GM21737 (cell line): ENCODE measurements at regions not wholly inside any gene's neighbourhood (a gene's known extent, or its start where the extent isn't known, plus 50 kb on each side); places are given as distances from the start of the nearest gene placed in this dataset.
"Not testable (repeated sequence)": the region's sequence is repeated elsewhere in the genome, so short reads cannot be mapped to it uniquely, and the experiment has no call there.

Experiments
- ATAC-seq: cut with Tn5 transposase; IDR thresholded peaks from one replicate; pipeline ENCODE4 v1.9.1; 2021; ENCODE audit warnings: mild to moderate bottlenecking, moderate library complexity; ENCODE audit not compliant: unreplicated experiment

DNA sequence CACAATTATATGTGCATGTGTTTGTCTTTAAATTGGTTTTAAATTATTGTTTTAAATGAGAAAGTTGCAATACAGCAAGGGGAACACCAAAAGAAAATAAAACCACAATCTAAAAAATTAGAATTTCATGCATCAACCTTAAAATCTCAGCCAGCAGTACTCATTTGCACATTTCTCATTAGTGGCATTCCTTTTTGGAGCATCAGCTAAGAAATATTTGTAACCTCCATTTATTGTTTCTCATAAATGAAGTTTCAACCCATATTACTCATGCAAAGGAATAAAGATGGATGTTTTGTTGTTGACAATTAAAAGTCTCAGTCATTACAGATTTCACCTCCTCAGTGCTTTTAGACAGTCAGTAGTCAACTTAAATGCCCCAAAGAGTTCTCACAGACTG, 160.1 kb downstream of the TBX15 start:
- ATAC-seq, result no peak

GRCh38 chr1:118827636-118828035, 160.5 kb downstream of the TBX15 start:
- no peak for ATAC-seq

DNA sequence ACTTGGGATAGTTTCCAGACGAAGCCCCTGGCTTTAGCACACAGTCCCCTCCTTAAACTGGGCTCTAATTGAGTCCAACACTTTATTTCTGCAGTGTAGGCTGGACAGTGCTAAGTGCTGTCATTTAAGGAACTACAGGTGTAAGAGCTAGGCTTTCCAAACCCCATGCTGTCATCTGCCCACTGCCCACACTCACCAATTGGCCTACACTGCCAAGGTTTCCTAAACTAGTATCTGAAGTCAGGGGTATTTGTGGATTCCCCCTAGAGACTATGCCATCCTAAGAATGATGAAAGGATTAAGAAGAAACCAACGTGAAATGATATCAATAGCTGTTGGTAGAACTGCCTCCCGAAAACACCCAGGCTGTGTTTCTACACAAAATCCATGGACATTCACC, 160.9 kb downstream of the TBX15 start:
- no peak for ATAC-seq

GRCh38 chr1:118826669-118827068, 161.5 kb downstream of the TBX15 start:
- no peak for ATAC-seq

DNA sequence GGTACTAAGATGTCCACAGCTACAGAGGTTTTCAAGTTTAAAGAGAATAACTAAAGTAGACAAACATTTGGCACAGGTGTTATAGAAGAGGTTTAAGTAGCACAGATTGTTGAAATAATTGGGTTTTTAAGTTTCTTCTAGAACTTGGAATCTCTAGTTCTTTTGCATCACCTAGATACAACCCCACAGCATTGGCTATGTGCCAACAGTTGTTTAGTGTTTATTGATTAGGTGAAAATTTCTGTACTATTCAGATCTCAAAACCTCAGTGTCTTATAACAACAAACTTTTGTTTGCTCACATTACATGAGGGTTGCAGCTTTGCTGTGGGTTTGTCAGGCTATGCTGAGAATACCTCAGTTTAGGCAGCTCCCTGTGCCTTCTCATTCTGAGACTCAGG, 162.5 kb downstream of the TBX15 start:
- no peak for ATAC-seq

DNA sequence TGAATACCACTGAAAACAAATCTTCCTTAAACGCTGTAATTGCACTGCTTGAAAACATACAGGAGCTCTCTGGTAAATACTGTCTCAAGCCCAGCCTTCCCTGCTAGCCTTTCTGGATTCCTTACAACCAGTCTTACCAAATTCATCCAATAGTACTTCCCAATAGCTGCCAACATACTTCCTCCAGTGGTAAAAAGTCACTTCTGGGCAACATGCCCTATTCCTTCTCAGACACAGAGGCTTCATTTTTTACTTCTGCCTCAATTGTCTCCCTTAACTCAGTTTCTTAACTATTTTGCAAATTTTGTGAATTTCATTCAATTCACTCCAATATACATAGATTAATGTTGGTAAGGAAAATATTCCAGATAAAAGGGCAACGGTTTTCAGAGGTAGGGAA, 166.3 kb downstream of the TBX15 start:
- ATAC-seq, result no peak

- no peak for ATAC-seq
These were observed 167.3 kb downstream of the TBX15 start for GRCh38 chr1:118820864-118821263.

- ATAC-seq, result no peak
These were observed 172.2 kb downstream of the TBX15 start for GRCh38 chr1:118815909-118816308.

GRCh38 chr1:118812555-118812954, 175.6 kb downstream of the TBX15 start:
- no peak for ATAC-seq

- no peak for ATAC-seq
These were observed 177.0 kb downstream of the TBX15 start for GRCh38 chr1:118811156-118811555.

DNA sequence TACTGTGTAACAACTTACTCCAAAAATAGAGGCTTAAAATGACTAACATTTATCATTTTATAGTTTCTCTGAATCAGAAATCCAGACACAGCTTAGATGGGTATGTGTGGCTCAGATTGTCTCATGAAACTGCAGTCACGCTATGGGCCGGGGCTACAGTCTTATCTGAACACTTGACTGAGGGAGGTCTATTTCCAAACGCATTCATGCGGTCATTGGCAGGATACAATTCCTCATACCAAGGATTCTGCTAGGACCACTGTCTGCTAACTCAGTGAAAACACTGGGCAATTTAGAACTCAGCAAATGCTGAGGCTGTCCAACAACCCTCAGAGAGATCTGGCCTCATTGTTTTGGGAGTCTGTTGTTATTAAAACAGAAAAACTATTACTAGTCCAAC, 178.6 kb downstream of the TBX15 start:
- ATAC-seq, result no peak

- not testable (repeated sequence) for ATAC-seq
These were observed 185.0 kb downstream of the TBX15 start for GRCh38 chr1:118803128-118803527.

GRCh38 chr1:118791094-118791691, 196.9 kb downstream of the TBX15 start:
- ATAC-seq, result no peak

- ATAC-seq, result no peak
These were observed 199.7 kb downstream of the TBX15 start for GRCh38 chr1:118788463-118788862.

DNA sequence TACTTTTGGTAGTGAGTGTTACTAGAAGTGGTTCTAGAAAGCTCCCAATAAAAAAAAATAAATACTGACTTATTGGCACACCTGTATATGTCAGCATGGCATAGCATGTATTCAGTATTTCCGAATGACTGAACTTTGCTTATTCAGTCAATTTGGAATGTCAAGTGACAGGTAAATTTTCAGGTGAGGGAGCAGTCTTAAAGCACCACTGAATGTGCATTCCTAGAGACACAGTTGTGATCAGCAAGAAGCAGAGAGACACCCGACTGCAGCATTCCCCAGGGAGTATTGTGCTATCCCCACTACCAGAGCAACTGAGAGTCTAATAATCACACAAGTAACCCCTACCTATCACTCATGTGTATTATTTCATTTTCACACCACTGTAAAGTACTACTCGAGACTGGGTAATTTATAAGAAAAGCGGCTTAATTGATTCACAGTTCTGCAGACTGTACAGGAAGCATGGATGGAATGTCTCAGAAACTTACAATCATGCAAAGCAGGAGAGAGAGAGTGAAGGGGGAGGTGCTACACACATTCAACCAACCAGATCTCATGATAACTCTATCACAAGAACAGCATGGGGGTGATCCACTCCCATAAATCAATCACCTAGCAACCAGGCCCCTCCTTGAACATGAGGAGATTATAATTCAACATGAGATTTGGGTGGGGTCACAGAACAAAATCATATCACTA, 201.5 kb downstream of the TBX15 start:
- no peak for ATAC-seq

DNA sequence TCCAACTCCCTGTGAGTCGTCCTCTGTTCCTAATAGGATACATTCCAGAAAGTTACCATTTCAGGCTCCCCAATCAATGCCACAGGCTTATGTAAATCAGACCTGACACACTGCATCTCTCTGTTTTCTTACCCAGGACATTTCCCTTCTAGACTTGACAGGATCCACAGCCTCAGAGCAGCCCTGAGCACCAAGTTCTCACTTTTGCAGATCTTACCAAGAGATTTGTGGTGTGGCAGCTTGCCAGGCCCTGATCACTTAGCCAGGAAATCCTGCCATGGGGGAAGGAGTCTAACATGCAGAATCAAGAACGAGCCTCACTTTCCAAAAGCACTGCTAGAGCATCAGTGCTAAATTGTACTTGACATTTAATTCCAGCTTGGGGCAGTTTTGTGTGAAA, 202.9 kb downstream of the TBX15 start:
- ATAC-seq, result no peak

- ATAC-seq, result no peak
These were observed 204.9 kb downstream of the TBX15 start for GRCh38 chr1:118783095-118783758.

GRCh38 chr1:118773656-118774055, 214.5 kb downstream of the TBX15 start:
- ATAC-seq, result no peak

- no peak for ATAC-seq
These were observed 220.2 kb downstream of the TBX15 start for GRCh38 chr1:118767971-118768370.

DNA sequence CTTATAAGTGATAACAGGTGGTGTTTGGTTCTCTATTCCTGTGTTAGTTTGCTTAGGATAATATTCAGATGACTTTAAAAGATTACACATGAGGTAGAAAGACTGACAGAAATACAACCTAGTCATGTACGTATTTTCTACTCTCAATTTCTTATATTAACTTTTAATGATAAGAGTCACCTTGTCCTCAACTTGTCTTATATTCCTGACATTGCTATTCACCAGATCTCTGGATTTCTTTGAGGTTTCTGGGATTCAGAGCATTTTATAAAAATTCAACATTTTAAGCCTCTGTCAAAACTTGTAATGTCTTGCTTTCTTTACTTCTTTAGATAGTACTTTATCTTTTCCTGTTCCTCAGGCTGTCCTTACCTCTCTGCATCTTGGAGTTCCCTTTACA, 234.2 kb downstream of the TBX15 start:
- no peak for ATAC-seq

DNA sequence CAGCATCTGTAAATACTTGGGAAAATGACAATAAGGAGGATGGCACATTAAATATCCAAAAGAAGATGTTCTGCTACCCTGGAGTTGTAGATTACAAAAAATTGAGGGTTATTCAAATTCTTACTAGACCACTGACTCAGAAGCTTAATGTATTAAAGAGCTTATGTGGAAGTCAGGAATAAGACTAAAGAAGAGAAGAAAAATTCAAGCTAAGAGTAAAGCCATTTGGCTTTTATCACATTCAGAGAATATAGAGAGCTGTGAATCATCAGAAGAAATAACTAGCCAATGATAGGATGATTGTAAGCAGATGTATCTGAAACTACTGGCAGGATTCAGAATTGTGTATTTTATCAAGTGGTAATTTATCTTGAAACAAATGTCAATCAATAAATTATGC, 237.0 kb downstream of the TBX15 start:
- ATAC-seq, result no peak

DNA sequence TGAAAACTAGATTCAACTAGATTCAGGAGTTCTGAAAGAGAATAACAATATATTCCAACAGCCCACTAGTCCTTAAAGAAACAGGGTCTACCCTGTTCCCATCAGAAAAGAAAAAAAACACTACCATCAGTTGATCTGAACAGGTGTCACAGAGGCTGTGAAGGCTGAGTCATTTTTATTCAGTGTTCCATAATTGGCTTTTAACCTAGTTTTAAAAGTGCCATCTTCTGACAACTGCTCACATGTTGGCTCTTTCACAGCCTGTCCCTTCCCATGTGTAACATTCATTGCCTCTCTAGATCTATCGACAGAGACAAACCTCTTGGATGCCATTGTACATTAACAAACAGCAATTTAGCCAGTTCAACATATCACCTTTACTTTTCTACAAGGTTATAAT, 243.7 kb downstream of the TBX15 start:
- no peak for ATAC-seq
